Heart left ventricle (tissue), 16 donors: ENCODE measurements at regions not wholly inside any gene's neighbourhood (a gene's known extent, or its start where the extent isn't known, plus 50 kb on each side); places are given as distances from the start of the nearest gene placed in this dataset.
"Not testable (repeated sequence)": the region's sequence is repeated elsewhere in the genome, so short reads cannot be mapped to it uniquely, and the experiment has no call there.

Experiments used
- ATAC-seq, 4 donors: fragments of 200-7000 bp; cut with Tn5 transposase; one replicate each; pipeline ENCODE4 v1.9.1; 2020 to 2022; ENCODE audit warnings: moderate library complexity in 4 of 4, mild to moderate bottlenecking in 3 of 4, moderate number of reproducible peaks in 1 of 4
- DNase-seq, 5 donors: peaks; one replicate each; pipeline ENCODE4 v3.0.0-alpha.2; 2020
- H3K27ac ChIP-seq, 12 donors: fragments of 200-600 bp; sonication (generic) in 4 of 12; one replicate each; pipeline versions ENCODE4 v1.5.0 to v1.8.0; 2016 to 2022; ENCODE audit warnings: mild to moderate bottlenecking in 2 of 12
- H3K27me3 ChIP-seq, 9 donors: fragments of 200-600 bp; sonication (generic) in 2 of 9; one replicate each; pipeline versions ENCODE4 v1.5.1 to v1.8.0; 2016 to 2022; ENCODE audit warnings: mild to moderate bottlenecking in 3 of 9
- H3K36me3 ChIP-seq, 9 donors: fragments of 200-600 bp; sonication (generic) in 2 of 9; one replicate each; pipeline versions ENCODE4 v1.5.0 to v1.8.0; 2018 to 2022; ENCODE audit warnings: mild to moderate bottlenecking in 2 of 9
- H3K4me1 ChIP-seq, 12 donors: fragments of 200-600 bp; sonication (generic) in 4 of 12; one replicate each; pipeline versions ENCODE4 v1.5.0 to v1.8.0; 2016 to 2022; ENCODE audit warnings: mild to moderate bottlenecking in 3 of 12
- H3K4me3 ChIP-seq, 12 donors: fragments of 200-600 bp; sonication (generic) in 4 of 12; one replicate each; pipeline versions ENCODE4 v1.5.0 to v1.8.0; 2017 to 2022; ENCODE audit warnings: mild to moderate bottlenecking in 9 of 12, moderate library complexity in 4 of 12
- H3K9me3 ChIP-seq, 12 donors: fragments of 200-600 bp; sonication (generic) in 4 of 12; one replicate each; pipeline versions ENCODE4 v1.5.0 to v1.8.0; 2016 to 2022; ENCODE audit warnings: mild to moderate bottlenecking in 1 of 12
- WGBS, 4 donors: extraction: QIAGEN DNeasy Blood & Tissue Kit in 2 of 4; methylation state at CpG; one replicate each; pipeline versions ENCODE4 v1.1.5 to v1.1.7; 2013 to 2018; 5-methylcytosine and 5-hydroxymethylcytosine counted together
- intact Hi-C, 10 donors: fragments of 100-400 bp; cut with DNase I; formaldehyde crosslinking; loops; one replicate each; pipeline versions ENCODE4 v1.11.1 to v1.14.2; 2022
- donor health status: ischemic (EF 13 %, LVEDD 7.1; RV severe dilation, severe dysfunction).
- donor health status: healthy with polysubstance abuse.
- donor health status: DM: no; HTN: yes; CAD: no.
- donor health status: DM: no; HTN: no; CAD: no.
- donor health status: ischemic (EF 25% LVEDD 6.9; RV normal size, moderate dysfunction).
- donor health status: ischemic (EF 25% LVEDD 5.7; RV mildly dilated, moderate dysfunction).
- donor health status: healthy.
- donor health status: DM: yes; HTN: yes; CAD: no.
- donor health status: ischemic (EF 35%, LVEDD 5.7; RV mildly dilated, moderate dysfunction).
- donor health status: nonischemic (EF 11% LVEDD 7.7; RV severe dilation, severe dysfunction).
- donor health status: DM: yes; HTN: yes; CAD: no.
- donor health status: PGD.
- donor health status: ischemic (EF 29% LVEDD 5.4; RV normal size, mild dysfunction).
- donor health status: nonischemic (EF 23%, LVEDD 6.1; RV moderate dilation, normal function).

DNA sequence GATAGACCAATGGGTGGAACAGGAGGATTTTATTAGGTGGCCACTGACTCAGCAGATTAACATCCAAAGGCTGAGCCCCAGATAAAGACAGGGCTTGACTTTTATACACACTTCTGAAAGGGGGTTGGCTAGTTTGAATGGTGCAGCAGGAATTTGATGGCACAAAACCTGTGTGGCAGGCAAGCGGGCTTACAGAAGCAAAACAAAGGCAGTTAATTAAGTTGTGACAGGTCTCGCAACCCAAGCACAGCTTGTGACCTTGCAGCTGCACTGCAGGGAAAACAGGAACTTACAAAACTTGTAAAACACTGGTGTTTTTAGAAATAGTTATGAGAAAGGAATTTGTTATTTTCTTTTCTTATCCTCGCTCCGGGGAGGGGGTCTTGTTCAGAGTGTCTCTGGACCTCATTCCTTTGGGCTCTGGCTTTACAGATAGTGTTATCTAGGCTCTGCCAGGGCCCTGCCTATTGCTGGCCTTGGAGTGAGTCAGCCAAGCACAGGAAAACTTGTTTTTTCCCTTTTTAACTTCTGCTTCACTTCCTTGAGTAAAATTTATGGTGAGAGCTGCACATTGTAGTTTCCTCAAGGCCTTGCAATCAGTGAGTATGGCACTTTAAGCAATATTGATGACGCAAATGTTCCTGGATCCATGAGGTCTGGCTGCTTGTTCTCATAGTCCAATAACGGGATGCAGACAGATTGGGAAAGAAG is 457.1 kb downstream of the TGIF2LY start:
- H3K4me3 ChIP-seq, H3K27ac ChIP-seq, H3K36me3 ChIP-seq, H3K27me3 ChIP-seq, DNase-seq, H3K9me3 ChIP-seq, H3K4me1 ChIP-seq, intact Hi-C loops: not testable (repeated sequence)
- ATAC-seq = peak in 1 of 4 donors; percentile 37
- 46 to 63% methylated on average over 6 of the region's 6 CpGs; no CpG with 5 or more reads in 2 of the 4 donors for WGBS, 4 donors
